T-helper 9 cell (primary cell): ENCODE measurements at regions not wholly inside any gene's neighbourhood (a gene's known extent, or its start where the extent isn't known, plus 50 kb on each side); places are given as distances from the start of the nearest gene placed in this dataset.

Source experiments
- DNase-seq: peaks from one replicate; pipeline ENCODE4 v3.0.0-alpha.2; 2020

DNA sequence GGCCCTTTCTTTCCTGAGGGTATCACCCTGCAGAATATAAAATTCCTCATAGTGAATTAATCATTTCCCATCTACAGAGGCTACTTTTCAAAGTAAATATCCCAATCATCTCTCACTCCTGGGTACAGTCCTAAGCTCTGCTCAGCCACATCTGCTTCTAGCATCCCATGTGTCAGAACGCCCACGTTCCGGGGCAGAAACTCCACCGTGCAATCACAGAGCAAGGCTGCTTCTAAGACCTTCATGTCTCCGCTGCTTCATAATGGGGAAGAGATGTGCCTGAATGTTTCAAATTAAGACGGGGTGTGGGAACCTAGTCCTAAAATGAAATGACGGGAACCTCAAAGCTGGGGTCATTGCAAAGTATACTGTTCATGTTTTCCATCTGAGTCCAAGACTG lies 208.8 kb upstream of the GMDS start:
- no peak for DNase-seq

DNA sequence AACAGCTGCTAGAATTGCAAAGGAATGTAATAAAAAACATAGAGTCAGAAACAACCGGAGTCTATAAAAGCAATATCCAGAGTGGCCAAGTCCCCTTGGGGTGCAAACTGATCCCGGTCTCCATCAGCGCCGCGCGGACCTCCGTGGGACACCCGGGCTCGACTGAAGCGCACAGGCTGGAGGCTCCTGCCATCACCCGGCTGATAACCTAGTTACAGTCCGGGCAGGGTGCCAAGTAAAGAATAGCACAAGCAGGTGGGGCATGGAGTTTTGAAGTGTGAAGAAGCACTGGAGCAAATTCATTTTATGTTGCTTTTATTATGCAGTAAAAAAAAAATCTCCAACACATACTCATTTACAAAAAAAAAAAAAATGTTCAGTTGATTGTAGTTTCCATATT lies 205.1 kb upstream of the GMDS start:
- no peak for DNase-seq

DNA sequence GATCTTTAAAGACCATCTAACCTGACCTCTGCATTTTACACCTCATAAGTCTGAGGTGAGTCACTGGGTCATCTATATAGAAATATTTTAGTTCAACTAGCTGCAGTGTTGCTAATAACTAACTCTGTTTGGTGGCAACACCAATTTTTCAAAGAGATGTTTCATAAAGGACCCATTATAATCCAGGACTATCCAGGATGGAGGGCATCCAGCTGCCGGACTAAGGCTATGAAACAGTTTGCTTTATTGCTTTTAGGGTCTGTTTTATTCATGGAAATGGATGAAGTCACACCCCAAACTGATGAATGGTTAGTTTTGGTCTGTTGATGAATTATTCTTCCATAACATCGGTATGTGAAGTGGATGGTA lies 204.2 kb upstream of the GMDS start:
- DNase-seq: no peak

DNA sequence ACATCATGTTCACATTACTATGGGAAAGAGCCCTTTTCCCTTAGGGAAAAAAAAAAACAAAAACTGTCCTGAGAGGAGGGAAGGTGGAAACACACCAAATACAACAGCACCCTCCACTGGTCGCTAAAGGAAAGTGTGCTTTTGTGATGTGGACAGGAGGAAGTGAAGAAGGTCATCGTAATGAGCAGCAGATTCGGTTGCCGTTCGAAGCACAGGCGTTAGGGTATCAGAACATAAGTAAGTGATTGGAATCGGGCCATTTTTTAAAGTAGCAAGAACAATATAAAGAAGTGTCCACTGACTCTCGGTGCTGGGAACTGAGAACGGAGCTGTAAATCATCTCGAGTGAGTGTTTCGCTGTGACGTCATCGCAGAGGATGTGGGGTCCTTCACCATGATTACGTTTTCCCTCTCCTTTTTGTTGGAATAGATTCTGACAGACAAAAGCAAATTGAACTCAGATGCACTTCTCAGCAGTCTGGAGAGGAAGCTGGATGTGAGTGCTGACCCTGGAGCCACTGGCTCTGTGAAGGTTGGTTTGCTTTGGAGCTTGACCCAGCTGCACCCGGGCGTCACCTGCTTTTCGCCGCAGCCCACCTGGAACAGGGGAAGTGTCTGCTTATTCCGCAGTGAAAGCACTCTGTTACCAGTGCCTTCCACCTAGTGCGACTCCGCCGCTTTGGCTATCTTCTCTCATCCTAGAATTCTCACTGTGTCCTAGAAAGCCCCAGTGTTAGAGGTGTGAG lies 203.6 kb upstream of the GMDS start:
- DNase-seq: no peak

DNA sequence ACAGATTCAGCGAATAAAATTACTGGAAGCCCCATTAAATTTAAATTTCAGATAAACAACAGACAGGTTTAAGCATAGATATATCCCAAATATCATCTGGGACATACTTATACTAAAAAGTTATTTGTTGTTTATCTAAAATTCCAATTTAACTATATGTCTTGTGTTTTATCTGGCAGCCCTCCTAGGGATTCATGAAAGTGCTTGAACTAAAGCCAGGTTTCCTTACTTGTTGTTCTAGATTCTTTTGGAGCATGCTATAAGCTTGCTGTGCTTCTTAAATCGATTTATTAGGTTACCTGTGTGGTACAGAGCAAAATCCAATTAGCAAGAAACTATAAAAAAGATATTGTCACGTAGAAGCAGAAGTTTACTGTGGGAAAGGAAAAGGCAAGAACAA lies 202.5 kb upstream of the GMDS start:
- no peak for DNase-seq

DNA sequence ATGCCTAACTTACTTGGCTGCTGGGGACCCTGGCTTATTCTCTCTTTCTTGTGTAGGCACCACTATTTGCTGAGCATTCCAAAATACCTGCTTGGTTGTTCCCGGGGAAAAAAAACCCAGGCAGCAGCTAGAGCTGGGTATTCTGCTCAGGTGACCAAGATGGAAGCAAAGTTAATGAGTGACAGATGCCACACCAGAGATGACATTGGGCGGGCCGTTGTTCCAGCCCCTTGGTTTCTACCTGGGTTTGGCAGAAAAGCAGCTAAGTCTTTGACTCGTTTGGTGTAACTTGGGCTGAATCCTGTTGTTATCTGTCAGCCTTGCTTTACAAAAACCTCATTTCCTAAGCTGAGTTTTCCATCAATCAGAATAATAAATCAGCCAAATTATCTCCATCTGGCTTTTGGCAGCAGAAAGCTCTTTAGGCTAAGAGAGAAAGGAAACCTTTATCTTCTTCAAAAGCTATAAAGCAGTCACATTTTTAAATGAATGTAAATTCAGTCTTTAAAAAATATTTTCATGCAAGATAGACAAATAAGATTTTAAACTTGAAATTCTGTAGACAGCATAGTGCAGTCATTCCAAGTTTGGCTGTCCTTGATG lies 202.0 kb upstream of the GMDS start:
- no peak for DNase-seq

DNA sequence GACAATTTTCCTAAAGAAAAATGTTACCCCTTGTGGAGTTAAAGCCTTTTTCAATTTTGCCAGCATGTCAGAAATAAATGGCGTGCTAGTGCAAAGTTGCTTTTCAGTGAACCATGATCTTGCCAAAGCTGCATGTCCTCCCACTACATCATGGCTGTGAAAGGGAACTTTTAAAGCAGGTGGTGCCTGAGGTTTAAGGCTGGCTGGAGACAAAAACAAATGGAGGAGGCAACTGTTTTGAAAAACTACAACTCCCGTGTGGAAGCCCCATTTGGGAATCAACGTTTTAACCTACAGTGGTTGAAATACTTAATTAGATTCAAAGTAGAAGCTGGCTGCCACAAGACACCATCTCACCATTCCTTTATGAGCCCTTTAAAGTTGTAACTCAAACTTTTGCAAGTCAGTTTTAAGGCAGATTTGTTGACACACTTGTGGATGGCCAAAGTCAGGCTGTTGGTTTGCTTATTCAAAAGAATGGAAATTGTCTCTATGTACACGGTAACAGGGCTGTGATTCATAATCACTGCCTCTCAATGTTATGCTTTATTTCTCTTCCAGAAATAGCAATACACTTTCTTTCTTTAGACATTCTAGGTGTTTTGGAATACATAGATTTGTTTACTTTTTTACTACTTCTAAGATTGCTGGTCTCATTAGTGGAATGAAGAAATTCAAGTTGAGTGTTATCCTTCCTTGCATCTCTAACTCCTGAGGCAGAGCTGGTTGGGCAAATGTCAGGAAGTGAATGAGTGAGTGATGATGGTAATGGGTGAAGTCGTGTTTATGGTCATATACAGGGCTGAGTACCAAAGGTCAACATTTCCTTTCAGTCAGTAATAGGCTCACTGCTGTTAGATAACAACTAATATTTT lies 196.4 kb upstream of the GMDS start:
- DNase-seq: no peak

DNA sequence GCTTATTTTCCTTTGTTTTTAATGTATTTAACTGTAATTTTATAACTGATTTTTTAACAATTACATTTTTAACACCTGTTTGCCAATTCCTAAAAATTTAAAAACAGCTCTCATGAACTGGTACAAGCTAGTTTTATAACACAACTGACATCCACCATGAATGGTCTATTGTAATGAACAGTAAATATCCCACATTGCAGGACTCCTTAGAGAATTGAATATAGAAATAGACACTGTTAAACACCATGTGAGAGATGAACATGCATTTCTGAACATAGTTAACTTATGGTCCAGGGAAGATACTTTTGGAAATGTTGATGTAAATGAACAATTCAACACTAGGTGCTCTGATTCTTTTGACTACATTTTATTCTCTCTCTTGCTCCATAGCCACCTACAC lies 195.1 kb upstream of the GMDS start:
- no peak for DNase-seq

DNA sequence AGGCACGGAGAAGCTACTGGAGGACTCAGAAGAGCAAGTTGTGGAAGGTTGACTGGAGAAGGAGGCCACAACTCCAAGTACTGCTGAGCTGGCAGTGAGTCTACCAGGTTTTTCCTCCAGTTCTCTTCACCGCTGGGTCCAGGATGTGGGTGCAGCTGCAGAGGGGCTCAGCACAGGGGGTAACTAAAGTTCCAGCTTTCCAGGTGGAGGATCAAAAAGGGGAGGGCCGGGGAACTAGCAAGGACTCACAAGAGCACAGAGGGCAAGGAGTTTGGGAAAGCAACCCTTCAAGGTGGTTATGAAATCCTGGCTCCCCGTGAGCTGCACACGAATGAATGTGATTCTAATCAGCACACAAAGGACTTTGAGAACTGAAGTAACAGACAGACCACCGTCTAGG lies 194.2 kb upstream of the GMDS start:
- DNase-seq: no peak

DNA sequence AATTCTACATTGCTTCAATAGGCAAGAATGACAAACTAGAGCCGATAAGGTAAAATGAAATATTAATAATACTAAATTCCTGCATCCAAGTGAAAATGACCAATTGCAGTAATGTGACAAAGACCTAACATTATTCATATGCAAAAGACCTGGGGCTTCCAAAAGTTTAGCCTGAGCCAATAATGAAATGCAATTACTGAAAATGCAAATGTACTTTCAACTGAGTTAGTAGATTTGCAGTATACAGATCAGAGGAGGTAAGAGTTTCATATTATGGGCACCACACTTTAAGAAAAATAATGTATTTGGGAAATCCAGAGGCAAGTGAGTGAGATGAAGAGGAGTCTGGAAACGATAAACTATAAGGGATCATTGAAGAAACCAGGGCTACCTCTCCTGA lies 193.7 kb upstream of the GMDS start:
- DNase-seq: no peak

DNA sequence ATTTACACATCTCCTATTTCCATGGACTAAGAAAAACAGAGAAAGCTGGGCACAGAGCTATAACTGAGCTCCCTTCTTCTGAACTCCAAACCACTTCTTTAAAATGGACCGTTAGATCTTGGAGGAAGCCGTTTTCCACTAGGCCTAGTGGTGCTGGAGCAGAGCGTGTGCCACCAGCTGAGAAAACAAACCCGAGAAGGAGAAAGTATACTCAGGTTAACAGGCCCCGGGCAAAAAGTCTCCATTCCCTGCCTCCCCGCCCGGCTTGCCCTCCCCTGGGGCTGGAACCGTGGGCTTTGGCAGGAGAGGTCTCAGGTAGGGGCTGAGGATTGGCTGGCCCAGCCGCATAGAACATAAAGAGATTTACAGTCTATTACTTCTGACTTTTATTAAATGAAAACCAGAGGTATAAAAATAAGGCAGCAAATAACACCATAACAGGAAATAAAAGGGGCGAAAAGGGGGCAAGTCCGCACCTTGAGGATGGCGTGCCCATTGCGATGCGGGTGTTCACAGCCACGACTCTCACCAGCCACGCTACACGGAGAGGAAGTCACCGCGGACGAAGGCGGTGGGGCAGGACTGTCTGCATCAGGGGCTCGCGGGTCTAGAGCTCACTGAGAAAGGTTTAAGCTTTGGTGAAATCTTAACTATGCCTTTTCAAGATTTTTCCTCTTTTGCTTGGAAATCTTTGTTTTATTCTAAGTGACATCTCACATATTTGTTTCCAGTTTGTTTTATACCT lies 191.2 kb upstream of the GMDS start:
- DNase-seq: no peak

DNA sequence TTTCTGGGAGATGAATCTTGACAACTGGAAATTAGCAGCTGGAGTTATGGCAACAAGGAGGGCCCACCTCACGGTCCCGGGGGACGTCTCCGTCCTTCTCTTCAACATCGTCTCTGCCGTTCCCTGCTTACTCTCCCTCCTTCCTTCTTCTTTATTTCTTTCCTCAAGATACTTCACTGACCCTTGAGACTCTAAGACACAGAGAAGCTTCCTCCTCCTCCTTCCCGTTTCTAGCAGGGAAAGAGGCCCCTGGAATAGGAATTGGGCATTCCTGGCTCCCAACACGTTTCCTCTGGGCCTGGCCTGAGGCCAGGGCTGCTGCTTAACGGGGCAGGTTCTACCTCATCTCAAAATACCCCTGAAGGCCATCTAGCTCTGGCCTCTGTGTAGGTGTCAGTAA lies 189.9 kb upstream of the GMDS start:
- DNase-seq: no peak

DNA sequence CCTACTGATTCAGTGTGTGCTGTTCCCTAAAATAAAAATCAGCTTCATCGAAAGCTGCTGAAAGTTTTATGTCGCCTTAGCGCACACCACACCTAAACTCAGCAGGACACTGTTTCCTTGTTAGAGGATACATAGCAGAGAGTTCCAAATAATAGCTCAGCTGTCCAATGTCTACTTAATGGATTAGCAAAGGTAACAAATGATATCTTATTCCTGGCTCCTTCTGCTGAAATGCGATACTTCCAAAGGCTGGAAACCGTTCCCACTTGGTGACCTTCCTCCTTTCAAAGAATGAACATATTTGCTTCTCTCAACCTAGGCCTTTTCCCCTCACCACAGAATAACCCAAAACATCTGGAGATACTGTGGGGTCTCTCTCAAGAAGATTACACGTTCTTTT lies 189.5 kb upstream of the GMDS start:
- no peak for DNase-seq

DNA sequence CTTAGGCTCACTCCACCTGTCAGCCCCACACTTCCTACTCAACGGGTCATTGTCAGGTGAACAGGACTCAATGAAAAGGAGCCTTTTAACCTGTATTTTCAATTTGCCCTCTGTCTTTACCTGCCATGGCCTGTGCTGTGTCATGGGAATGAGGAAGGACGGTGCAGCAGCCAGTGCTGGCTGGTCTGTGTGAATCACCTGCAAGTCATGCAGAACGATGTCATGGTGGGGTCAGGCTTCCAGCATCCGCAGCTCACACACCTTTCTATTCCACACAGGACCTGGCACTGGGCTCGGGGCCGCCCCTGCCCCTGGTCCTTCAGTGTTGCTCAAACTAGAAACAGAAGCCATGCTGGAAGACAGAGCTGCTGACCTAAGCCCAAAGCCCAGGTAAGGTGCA lies 188.7 kb upstream of the GMDS start:
- DNase-seq: no peak

DNA sequence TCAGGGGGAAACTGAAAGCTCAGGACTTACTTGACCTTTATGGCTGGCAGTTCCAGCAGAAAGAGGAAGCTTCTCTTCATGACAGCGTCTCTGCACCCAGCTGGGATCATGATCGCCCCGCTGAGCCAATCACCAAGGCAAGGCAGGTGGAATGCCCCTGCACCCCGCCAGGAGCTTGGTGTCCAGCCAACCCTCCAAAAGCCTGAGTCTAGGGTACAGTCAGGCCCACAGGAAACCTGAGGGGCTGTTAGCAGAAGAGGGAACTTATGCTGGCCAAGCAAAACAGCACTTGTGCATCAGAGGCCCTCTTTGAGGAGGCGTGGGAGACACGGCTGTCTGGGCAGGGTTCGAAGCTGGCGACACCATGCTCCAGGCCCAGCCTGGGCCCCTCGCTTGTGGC lies 188.3 kb upstream of the GMDS start:
- DNase-seq: no peak

DNA sequence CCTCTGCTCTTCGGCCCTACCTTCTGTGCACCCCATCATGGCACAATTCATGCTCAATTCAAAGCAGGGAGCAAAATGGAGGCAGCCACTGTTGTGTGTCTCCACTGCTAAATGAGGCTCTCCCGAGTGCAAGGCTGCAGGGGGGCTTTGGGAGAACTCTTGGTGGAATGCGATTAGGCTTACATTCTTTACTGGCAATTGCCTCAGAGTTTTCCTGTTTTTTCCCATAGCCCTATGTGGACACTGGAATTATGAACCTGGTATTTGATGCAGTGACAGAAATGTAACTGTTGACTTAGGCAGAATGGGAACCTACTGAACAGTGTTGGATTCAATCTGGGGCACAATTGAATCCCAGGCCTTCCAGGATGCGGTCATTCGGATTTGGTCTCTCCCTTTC lies 187.9 kb upstream of the GMDS start:
- no peak for DNase-seq

DNA sequence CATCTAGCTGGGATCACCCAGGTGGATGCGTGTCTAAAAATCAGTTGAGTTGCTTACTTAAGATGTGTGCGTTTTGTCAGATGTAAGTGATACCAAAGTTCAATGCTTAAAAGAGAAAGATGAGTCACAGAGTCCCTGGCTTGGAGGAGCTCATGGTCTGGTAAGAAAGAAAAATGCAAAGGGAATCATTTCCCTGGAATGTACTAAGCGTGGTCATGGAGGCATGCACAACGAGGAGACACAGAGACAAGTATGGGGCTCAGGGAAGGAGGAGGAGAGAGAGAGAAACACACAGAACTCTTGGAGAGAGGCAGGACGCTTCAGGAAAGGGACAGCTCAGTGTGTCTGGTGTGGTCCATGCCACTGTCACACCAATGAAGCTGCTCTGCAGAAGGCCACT lies 186.9 kb upstream of the GMDS start:
- DNase-seq: no peak

DNA sequence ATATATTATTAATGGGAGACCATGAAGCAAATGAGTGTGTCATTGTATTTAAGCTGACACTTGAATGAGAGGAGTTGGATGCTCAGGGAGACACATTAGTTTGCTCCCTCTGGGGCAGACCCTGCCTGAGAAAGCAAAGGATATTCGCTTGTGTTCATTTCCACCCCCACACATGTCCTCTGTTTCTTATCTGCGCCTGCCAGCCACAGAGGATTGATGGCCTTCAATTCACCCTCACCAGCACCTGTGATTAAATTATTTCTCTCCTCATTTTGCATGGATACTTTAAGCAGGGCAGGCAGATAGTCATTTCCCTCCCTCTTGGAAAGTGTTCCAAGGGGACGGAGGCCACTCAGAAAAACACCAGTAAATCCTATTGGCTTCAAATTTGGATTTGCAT lies 185.2 kb upstream of the GMDS start:
- DNase-seq: no peak

DNA sequence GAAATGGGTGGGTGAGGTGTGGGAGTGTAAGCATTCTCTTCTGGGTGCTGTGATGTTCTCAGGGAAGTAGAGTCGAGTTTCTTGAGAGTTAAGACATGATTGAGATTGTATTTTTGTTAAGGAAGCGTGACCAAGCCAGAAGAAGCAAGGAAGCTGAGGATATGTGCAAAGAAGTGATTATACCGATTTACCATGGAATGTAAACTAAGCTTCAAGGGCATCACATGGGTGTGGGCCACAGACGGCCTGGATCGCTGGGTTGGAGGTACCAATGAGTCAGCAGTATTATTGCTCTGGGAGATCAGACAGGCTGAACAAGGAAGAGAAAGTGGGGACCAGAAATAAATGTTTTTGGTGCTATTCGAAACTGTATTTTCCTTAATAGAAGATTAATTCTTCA lies 184.1 kb upstream of the GMDS start:
- no peak for DNase-seq

DNA sequence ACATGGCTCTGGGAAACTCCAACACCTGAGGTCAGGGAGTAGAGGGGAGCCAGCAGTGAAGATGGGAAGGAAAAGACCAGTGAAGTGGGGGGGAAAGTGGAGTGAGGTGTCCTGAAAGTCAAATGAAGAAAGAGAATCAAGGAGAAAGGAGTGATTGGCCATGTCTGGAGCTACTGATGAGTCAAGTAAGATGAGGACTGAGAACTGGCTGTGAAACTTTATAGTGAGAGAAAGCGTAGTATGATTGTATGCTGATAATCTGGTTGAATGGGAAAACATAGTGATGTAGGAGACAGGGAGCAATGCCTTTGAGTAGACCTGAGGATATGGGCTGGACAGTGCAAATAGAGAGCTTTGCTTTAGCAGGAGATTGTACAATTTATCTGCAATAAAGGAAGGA lies 183.6 kb upstream of the GMDS start:
- DNase-seq: no peak

DNA sequence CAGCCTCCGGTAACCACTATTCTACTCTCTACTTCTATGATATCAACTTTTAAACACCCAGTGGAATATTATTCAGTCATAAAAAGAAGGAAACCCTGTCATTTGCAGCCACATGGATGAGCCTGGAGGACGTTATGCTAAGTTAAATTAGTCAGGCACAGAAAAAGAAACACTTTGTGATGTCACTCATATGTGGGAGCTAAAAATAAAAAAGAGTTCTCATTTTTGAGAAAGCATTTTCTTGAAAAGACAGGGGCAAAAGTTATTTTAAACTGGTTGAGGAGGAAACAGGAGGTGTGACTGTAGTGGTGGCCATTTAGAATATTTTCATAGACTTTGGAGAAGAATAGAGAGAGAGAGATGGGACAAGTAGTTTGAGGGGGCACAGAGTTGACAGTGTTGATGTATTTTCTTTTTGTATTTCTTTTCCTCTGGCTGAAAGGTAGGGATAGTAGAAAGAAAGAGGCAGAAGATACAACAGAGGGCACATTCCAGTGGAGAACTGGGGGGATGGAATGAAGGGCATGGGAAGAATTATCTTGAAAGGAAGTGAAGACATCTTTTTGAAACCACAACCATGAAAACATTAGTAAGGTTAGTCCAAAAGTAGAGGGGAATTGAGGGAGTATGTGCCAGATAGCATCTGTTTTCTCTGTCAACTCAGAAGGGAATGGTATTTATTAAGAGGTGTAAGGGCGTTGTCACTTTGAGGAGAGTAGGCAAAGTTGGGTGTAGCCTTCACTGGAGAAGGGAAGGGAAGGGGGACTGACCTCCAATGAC lies 181.3 kb upstream of the GMDS start:
- DNase-seq: no peak

DNA sequence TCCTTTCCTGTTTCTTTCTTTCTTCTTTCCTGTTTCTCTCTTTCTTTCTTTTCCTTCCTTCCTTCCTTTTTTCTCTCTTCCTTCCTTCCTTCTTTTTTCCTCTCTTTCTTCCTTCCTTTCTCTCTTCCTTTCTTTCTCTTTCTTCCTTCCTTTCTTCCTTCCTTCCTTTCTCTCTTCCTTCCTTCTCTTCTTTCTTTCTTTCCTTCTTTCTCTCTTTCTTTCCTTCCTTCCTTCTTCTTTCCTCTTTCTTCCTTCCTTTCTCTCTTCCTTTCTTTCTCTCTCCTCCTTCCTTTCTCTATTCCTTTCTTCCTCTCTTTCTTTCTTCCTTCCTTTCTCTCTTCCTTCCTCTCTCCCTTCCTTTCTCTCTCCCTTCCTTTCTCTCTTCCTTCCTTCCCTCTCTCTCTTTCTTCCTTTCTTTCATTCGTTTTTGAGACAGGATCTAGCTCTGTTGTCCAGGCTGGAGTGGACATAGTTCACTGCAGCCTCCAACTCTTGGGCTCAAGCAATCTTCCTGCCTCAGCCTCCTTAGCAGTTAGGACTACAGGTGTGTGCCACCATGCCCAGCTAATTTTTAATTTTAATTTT lies 170.8 kb upstream of the GMDS start:
- no peak for DNase-seq
